ENCODE measurements at regions not wholly inside any gene's neighbourhood (a gene's known extent, or its start where the extent isn't known, plus 50 kb on each side); places are given as distances from the start of the nearest gene placed in this dataset.

DNA sequence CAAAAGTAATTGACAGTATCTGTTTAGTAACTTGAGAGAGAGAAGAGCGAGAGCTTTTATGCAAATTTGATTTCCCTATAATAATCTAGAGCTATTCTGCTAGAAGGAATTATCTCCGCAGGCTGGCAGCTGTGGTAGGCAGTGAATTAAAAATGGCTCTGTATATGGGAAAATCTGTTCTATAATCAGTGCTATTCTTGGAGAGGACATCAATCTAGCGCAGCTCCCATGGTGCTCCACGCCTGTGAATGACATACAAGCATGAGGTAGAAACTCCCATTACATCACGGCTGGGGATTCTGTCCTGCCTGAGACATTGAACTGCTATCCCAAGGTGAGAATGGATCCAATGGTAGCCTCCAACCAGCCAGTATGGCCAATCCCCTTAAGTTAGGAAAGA, 179.0 kb downstream of the DHX15 start:
- H3K4me1 ChIP-seq, result no peaks in the 10 kb centered on the region
- no peak for ATAC-seq
- no peaks in the 10 kb centered on the region for H3K27me3 ChIP-seq
- DNase-seq, result no peak
- TF ChIP-seq, protein P1, sequence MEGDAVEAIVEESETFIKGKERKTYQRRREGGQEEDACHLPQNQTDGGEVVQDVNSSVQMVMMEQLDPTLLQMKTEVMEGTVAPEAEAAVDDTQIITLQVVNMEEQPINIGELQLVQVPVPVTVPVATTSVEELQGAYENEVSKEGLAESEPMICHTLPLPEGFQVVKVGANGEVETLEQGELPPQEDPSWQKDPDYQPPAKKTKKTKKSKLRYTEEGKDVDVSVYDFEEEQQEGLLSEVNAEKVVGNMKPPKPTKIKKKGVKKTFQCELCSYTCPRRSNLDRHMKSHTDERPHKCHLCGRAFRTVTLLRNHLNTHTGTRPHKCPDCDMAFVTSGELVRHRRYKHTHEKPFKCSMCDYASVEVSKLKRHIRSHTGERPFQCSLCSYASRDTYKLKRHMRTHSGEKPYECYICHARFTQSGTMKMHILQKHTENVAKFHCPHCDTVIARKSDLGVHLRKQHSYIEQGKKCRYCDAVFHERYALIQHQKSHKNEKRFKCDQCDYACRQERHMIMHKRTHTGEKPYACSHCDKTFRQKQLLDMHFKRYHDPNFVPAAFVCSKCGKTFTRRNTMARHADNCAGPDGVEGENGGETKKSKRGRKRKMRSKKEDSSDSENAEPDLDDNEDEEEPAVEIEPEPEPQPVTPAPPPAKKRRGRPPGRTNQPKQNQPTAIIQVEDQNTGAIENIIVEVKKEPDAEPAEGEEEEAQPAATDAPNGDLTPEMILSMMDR (IDR thresholded peaks at IDR 0.05), result no peak
- peaks cover 0 to 5% (median 0%) of the 10 kb centered on the region in 11 donors for H3K9me3 ChIP-seq
- WGBS, 2 donors, result 88 to 89% methylated on average over 5 of the region's 5 CpGs
- intact Hi-C loops (cut with DNase I), result loop anchor here in 1 of 10 donors (10.0 kb wide), 1 partner anchor 131 kb away; no protein-coding TSS in a partner anchor
- H3K27ac ChIP-seq, result no peak overlapping the region
- no peak overlapping the region for H3K4me3 ChIP-seq
- no peaks in the 10 kb centered on the region for H3K36me3 ChIP-seq

DNA sequence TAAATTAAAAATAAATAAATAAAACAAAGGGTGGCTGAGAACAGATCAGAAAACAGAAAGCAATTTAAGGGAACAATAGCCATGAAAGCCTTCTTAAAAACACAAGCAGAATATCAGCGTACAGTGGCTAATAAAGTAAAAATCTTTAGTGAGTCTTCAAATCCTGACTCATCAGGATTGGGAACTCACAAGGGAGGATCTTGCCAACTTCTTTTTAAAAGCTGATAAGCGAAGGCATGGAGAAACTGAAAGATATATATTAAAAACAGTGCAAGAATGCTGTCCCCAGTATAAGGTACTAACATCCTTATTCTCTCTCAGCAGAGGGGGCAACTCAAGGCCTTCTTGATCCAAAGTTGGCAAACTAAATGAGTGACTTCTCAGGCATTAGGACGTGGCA, 180.1 kb downstream of the DHX15 start:
- DNase-seq (no peak), ATAC-seq (no peak)
- 73 to 77% methylated on average over 3 of the region's 3 CpGs for WGBS, 2 donors
- no peaks in the 10 kb centered on the region for H3K36me3 ChIP-seq
- H3K27ac ChIP-seq, result no peak overlapping the region
- TF ChIP-seq, protein P1 (IDR thresholded peaks at IDR 0.05), result no peak
- H3K4me3 ChIP-seq, result no peak overlapping the region
- peaks cover 0 to 5% (median 0%) of the 10 kb centered on the region in 11 donors for H3K9me3 ChIP-seq
- intact Hi-C loops (cut with DNase I), result loop anchor here in 1 of 10 donors (10.0 kb wide), 1 partner anchor 129 kb away; no protein-coding TSS in a partner anchor
- no peaks in the 10 kb centered on the region for H3K27me3 ChIP-seq
- H3K4me1 ChIP-seq, result no peaks in the 10 kb centered on the region

DNA sequence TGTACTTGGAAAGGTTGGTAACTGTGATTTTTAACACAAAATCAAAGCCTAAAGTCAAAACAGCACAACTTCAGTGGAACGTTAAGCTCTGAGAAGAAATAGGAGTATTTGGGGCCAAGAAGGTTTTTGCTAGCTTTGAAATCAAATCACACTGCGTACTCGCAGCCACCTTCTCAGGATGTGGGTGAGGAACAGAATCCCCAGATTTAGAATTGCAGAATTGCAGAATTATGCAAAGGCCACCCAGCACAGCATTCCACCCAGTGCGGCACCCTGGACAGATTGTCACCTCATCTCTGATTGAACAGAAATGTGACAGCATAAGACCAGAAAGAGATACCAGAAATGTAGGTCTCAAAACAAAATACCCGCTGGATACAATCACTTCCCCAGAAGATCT, 181.1 kb downstream of the DHX15 start:
- Histone ChIP-seq H3K27me3 (no peaks in the 10 kb centered on the region), H3K36me3 (no peaks in the 10 kb centered on the region), H3K9me3 (no peaks in the 10 kb centered on the region), H3K27ac (no peak overlapping the region), H3K4me3 (no peak overlapping the region), H3K4me1 (no peaks in the 10 kb centered on the region)
- DNase-seq (no peak), ATAC-seq (no peak)
- WGBS, 2 donors, result 91% methylated on average over 5 of the region's 5 CpGs
- TF ChIP-seq, protein P1 (IDR thresholded peaks at IDR 0.05), result no peak
- intact Hi-C loops (cut with DNase I), result loop anchor here in 1 of 10 donors (10.0 kb wide), 1 partner anchor 128 kb away; no protein-coding TSS in a partner anchor

DNA sequence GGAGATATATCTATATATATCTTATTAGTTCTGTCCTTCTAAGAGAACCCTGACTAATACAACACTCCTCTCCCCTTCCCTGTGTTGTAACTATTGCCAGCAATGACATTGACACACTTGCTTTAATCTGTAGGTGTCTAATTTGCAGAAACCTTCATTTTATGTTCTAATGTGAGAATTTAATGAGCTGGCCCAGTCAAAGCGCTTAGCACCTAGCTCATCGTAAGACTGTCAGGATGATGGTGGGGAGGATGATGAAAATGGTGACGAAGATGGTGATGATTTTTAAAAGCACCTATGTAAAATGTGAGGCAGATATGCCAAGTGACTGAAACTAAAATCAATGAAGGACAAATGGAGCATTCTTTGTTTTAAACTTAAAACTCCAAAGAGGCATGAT, 183.8 kb downstream of the DHX15 start:
- H3K9me3 ChIP-seq, result no peaks in the 10 kb centered on the region
- 91 to 93% methylated on average over 3 of the region's 3 CpGs for WGBS, 2 donors
- intact Hi-C loops (cut with DNase I), result loop anchor here in 1 of 10 donors (10.0 kb wide), 1 partner anchor 126 kb away; no protein-coding TSS in a partner anchor
- no peak overlapping the region for H3K27ac ChIP-seq
- no peak for ATAC-seq
- H3K4me3 ChIP-seq, result no peak overlapping the region
- TF ChIP-seq, protein P1 (IDR thresholded peaks at IDR 0.05), result no peak
- H3K4me1 ChIP-seq, result no peaks in the 10 kb centered on the region
- H3K36me3 ChIP-seq, result no peaks in the 10 kb centered on the region
- no peak for DNase-seq
- H3K27me3 ChIP-seq, result no peaks in the 10 kb centered on the region
